ENCODE measurements at regions not wholly inside any gene's neighbourhood (a gene's known extent, or its start where the extent isn't known, plus 50 kb on each side); places are given as distances from the start of the nearest gene placed in this dataset.

DNA sequence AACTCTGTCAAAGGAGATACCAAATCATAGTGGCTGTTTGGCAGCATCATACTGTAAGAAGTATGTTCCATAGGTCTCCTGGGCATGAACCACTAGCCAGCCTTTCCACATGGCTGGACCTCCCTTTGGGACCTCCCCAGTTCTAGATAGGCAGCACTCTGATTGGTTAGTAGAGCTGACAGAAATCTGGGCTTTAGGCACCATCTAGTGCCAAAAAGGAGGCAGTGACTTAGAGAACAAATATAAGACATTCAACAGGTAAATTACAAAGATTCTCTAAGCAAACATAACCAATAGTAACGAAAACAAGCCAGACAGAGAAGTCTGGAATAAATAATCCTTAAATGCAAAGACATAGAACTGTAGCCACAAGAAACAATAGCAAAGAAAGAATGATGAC, 148.0 kb upstream of the PDE3A start:
- Histone ChIP-seq H3K79me2 (ENCODE audit: control insufficient read depth, low read length) (no peaks in the 10 kb centered on the region), H3K27me3 (ENCODE audit: control insufficient read depth, low read length) (no peaks in the 10 kb centered on the region), H3K4me2 (ENCODE audit: low read length) (no peak overlapping the region), H3K36me3 (ENCODE audit: control insufficient read depth, low read length) (no peaks in the 10 kb centered on the region), H3F3A (ENCODE audit: control insufficient read depth, insufficient read depth) (no peaks in the 10 kb centered on the region), H3K4me1 (ENCODE audit: control insufficient read depth, low read length) (no peaks in the 10 kb centered on the region), H4K20me1 (ENCODE audit: control insufficient read depth, insufficient read depth, low read depth, low read length) (no peaks in the 10 kb centered on the region), H3K4me3 (ENCODE audit: low read length) (no peak overlapping the region), H3K27ac (ENCODE audit: low read depth, low read length) (no peak overlapping the region), H3K9me3 (ENCODE audit: control insufficient read depth, insufficient read depth, low read length) (no peaks in the 10 kb centered on the region), H3K9me2 (replicated peaks; ENCODE audit: control insufficient read depth, low read length) (no peaks in the 10 kb centered on the region)
- TF ChIP-seq, protein P1, sequence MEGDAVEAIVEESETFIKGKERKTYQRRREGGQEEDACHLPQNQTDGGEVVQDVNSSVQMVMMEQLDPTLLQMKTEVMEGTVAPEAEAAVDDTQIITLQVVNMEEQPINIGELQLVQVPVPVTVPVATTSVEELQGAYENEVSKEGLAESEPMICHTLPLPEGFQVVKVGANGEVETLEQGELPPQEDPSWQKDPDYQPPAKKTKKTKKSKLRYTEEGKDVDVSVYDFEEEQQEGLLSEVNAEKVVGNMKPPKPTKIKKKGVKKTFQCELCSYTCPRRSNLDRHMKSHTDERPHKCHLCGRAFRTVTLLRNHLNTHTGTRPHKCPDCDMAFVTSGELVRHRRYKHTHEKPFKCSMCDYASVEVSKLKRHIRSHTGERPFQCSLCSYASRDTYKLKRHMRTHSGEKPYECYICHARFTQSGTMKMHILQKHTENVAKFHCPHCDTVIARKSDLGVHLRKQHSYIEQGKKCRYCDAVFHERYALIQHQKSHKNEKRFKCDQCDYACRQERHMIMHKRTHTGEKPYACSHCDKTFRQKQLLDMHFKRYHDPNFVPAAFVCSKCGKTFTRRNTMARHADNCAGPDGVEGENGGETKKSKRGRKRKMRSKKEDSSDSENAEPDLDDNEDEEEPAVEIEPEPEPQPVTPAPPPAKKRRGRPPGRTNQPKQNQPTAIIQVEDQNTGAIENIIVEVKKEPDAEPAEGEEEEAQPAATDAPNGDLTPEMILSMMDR (IDR thresholded peaks at IDR 0.05; ENCODE audit: low read depth, low read length, poor library complexity, severe bottlenecking) = no peak
- TF ChIP-seq EZH2phosphoT487 (IDR thresholded peaks at IDR 0.05; ENCODE audit: borderline replicate concordance, low read length) = no peak

DNA sequence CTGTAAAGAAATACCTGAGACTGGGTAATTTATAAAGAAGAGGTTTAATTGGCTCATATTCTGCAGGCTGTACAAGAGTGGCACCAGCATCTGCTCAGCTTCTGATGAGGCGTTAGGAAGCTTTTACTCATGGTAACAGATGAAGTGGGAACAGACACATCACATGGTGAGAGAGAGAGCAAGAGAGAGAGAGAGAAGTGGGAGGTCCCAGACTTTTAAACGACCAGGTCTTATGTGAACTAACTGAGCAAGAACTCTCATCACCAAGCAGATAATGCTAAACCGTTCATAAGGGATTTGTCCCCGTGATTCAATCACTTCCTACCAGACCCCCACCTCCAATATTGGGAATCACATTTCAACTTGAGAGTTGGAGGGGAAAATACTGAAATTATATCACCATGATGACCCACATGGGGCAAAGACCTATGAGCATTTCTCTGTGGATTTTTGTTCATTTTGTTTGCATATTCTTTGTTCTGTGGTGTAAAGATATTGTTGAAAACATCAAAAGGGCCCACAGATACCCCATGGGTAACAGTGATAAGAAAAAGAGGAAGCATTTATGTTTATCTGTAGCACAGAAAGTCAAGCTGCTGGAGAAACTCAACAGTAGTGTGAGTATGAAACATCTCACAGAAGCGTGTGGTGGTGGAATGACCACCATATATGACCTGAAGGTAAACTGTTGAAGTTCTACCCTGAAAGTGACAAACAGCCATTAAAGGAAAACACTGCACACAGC, 135.2 kb upstream of the PDE3A start:
- Histone ChIP-seq H3K36me3 (ENCODE audit: control insufficient read depth, low read length) (no peaks in the 10 kb centered on the region), H4K20me1 (ENCODE audit: control insufficient read depth, insufficient read depth, low read depth, low read length) (no peaks in the 10 kb centered on the region), H3F3A (ENCODE audit: control insufficient read depth, insufficient read depth) (no peaks in the 10 kb centered on the region), H3K79me2 (ENCODE audit: control insufficient read depth, low read length) (no peaks in the 10 kb centered on the region), H3K4me1 (ENCODE audit: control insufficient read depth, low read length) (no peaks in the 10 kb centered on the region), H3K4me3 (ENCODE audit: low read length) (no peak overlapping the region), H3K27ac (ENCODE audit: low read depth, low read length) (no peak overlapping the region), H3K9me2 (replicated peaks; ENCODE audit: control insufficient read depth, low read length) (no peaks in the 10 kb centered on the region), H3K4me2 (ENCODE audit: low read length) (no peak overlapping the region), H3K9me3 (ENCODE audit: control insufficient read depth, insufficient read depth, low read length) (no peaks in the 10 kb centered on the region), H3K27me3 (ENCODE audit: control insufficient read depth, low read length) (no peaks in the 10 kb centered on the region)
- TF ChIP-seq, protein P1 (IDR thresholded peaks at IDR 0.05; ENCODE audit: low read depth, low read length, poor library complexity, severe bottlenecking) = no peak
- TF ChIP-seq EZH2phosphoT487 (IDR thresholded peaks at IDR 0.05; ENCODE audit: borderline replicate concordance, low read length) = no peak

GRCh38 chr12:20234474-20234873, 133.9 kb upstream of the PDE3A start:
- no peaks in the 10 kb centered on the region for H3K27me3 ChIP-seq (ENCODE audit: control insufficient read depth, low read length)
- no peaks in the 10 kb centered on the region for H3K9me2 ChIP-seq (replicated peaks; ENCODE audit: control insufficient read depth, low read length)
- no peak for TF ChIP-seq EZH2phosphoT487 (IDR thresholded peaks at IDR 0.05; ENCODE audit: borderline replicate concordance, low read length)
- TF ChIP-seq, protein P1 (IDR thresholded peaks at IDR 0.05; ENCODE audit: low read depth, low read length, poor library complexity, severe bottlenecking) = no peak
- no peaks in the 10 kb centered on the region for H3K79me2 ChIP-seq (ENCODE audit: control insufficient read depth, low read length)
- H3F3A ChIP-seq (ENCODE audit: control insufficient read depth, insufficient read depth) = no peaks in the 10 kb centered on the region
- H3K4me1 ChIP-seq (ENCODE audit: control insufficient read depth, low read length) = no peaks in the 10 kb centered on the region
- H3K27ac ChIP-seq (ENCODE audit: low read depth, low read length) = no peak overlapping the region
- H3K4me2 ChIP-seq (ENCODE audit: low read length) = no peak overlapping the region
- no peaks in the 10 kb centered on the region for H3K36me3 ChIP-seq (ENCODE audit: control insufficient read depth, low read length)
- no peaks in the 10 kb centered on the region for H4K20me1 ChIP-seq (ENCODE audit: control insufficient read depth, insufficient read depth, low read depth, low read length)
- H3K4me3 ChIP-seq (ENCODE audit: low read length) = no peak overlapping the region
- no peaks in the 10 kb centered on the region for H3K9me3 ChIP-seq (ENCODE audit: control insufficient read depth, insufficient read depth, low read length)
